SK-N-SH treated with all-trans-retinoic acid at 6 μM for 48 hours (cell line): ENCODE measurements at regions not wholly inside any gene's neighbourhood (a gene's known extent, or its start where the extent isn't known, plus 50 kb on each side); places are given as distances from the start of the nearest gene placed in this dataset.

Experiments
- ATAC-seq: fragments of 200-7000 bp; cut with Tn5 transposase; 3 replicates; pipeline ENCODE4 v1.9.1; 2020; ENCODE audit warnings: mild to moderate bottlenecking, moderate library complexity
- ARNTL ChIP-seq: fragments of 450-650 bp; formaldehyde crosslinking; IDR thresholded peaks from 2 replicates; pipeline ENCODE4 v1.5.0; 2020; ENCODE audit warnings: low read depth, mild to moderate bottlenecking, moderate library complexity, borderline replicate concordance
- BACH2 ChIP-seq: fragments of 250-450 bp; sonication (Bioruptor Pico); IDR thresholded peaks from 2 replicates; pipeline ENCODE4 v1.9.0; 2021; ENCODE audit warnings: mild to moderate bottlenecking, borderline replicate concordance
- GLIS3 ChIP-seq: fragments of 250-450 bp; sonication (Bioruptor Pico); IDR thresholded peaks from 2 replicates; pipeline ENCODE4 v1.5.0; 2020; ENCODE audit warnings: mild to moderate bottlenecking, moderate library complexity
- ISL1 ChIP-seq: fragments of 250-450 bp; sonication (Bioruptor Pico); IDR thresholded peaks from 2 replicates; pipeline ENCODE4 v2.1.2; 2022; ENCODE audit warnings: mild to moderate bottlenecking, moderate library complexity
- OSR1 ChIP-seq: fragments of 250-450 bp; sonication (Bioruptor Pico); IDR thresholded peaks from 2 replicates; pipeline ENCODE4 v1.8.0; 2022; ENCODE audit warnings: moderate library complexity, mild to moderate bottlenecking, inconsistent platforms
- PPARA ChIP-seq: fragments of 250-450 bp; sonication (Bioruptor Pico); IDR thresholded peaks from 2 replicates; pipeline ENCODE4 v1.5.0; 2020; ENCODE audit warnings: mild to moderate bottlenecking, borderline replicate concordance
- RARB ChIP-seq: fragments of 250-450 bp; sonication (Bioruptor Pico); IDR thresholded peaks from 2 replicates; pipeline ENCODE4 v1.8.0; 2021; ENCODE audit warnings: mild to moderate bottlenecking, moderate library complexity
- SNAI2 ChIP-seq: fragments of 250-450 bp; sonication (Bioruptor Pico); IDR thresholded peaks from 2 replicates; pipeline ENCODE4 v1.5.0; 2020; ENCODE audit warnings: mild to moderate bottlenecking, moderate library complexity
- TCF4 ChIP-seq: fragments of 250-450 bp; sonication (Bioruptor Pico); IDR thresholded peaks from 2 replicates; pipeline ENCODE4 v1.8.0; 2021; ENCODE audit warnings: mild to moderate bottlenecking, moderate library complexity, borderline replicate concordance
- ZC3H10 ChIP-seq: fragments of 250-450 bp; sonication (Bioruptor Pico); IDR thresholded peaks from 2 replicates; pipeline ENCODE4 v1.5.1; 2021; ENCODE audit warnings: mild to moderate bottlenecking, moderate library complexity
- ZFP3 ChIP-seq: fragments of 250-450 bp; sonication (Bioruptor Pico); IDR thresholded peaks from 2 replicates; pipeline ENCODE4 v1.5.0; 2020; ENCODE audit warnings: mild to moderate bottlenecking, moderate library complexity
- ZFP30 ChIP-seq: fragments of 450-650 bp; formaldehyde crosslinking; IDR thresholded peaks from 2 replicates; pipeline ENCODE4 v1.5.0; 2022; ENCODE audit warnings: mild to moderate bottlenecking, moderate library complexity
- ZNF565 ChIP-seq: fragments of 450-650 bp; formaldehyde crosslinking; conservative IDR thresholded peaks from 2 replicates; pipeline ENCODE4 v1.5.0; 2020; ENCODE audit warnings: low read depth, mild to moderate bottlenecking, moderate library complexity
- ZNF70 ChIP-seq: fragments of 450-650 bp; formaldehyde crosslinking; IDR thresholded peaks from 2 replicates; pipeline ENCODE4 v1.5.0; 2020; ENCODE audit warnings: mild to moderate bottlenecking, moderate library complexity
- ZNF8 ChIP-seq: fragments of 450-650 bp; formaldehyde crosslinking; IDR thresholded peaks from 2 replicates; pipeline ENCODE4 v1.5.0; 2020; ENCODE audit warnings: mild to moderate bottlenecking, moderate library complexity
- TF ChIP-seq, protein P1 (sequence below): fragments of 250-450 bp; sonication (Bioruptor Pico); IDR thresholded peaks from 2 replicates; pipeline ENCODE4 v1.5.1; 2021; ENCODE audit warnings: mild to moderate bottlenecking, moderate library complexity
- TF ChIP-seq, protein P2 (sequence below): fragments of 250-450 bp; sonication (Bioruptor Pico); IDR thresholded peaks from 2 replicates; pipeline ENCODE4 v1.5.0; 2020; ENCODE audit warnings: mild to moderate bottlenecking, moderate library complexity
- TF ChIP-seq, protein P3 (sequence below): fragments of 250-450 bp; sonication (Bioruptor Pico); IDR thresholded peaks from 2 replicates; pipeline ENCODE4 v1.8.0; 2020; ENCODE audit warnings: mild to moderate bottlenecking, moderate library complexity, borderline replicate concordance
- TF ChIP-seq, protein P4 (sequence below): fragments of 250-450 bp; sonication (Bioruptor Pico); IDR thresholded peaks from 2 replicates; pipeline ENCODE4 v1.8.0; 2021; ENCODE audit warnings: low read depth, mild to moderate bottlenecking, moderate library complexity, borderline replicate concordance
- TF ChIP-seq, protein P5 (sequence below): fragments of 250-450 bp; sonication (Bioruptor Pico); IDR thresholded peaks from 2 replicates; pipeline ENCODE4 v1.5.1; 2020; ENCODE audit warnings: low read depth, mild to moderate bottlenecking, moderate library complexity

DNA sequence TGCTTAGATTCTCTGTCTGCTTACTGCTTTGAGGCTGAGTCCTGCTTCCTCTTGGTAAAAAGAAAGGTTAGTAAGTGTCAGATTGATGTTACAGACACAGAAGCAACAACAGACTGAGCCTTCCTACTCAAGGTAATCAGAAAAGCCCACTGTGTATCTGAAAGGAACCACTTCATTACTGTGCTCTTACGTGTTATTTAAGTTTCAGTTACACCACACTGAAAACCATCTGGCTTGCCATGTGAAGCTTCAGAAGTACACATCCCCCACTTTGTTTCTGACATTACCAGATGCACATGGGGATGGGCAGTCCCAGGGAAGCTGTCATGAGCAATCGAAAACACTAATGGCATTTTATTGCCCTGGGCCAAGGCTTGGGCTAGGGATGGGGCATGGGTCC lies 1290.1 kb downstream of the AACS start:
- TF ChIP-seq, protein P1, sequence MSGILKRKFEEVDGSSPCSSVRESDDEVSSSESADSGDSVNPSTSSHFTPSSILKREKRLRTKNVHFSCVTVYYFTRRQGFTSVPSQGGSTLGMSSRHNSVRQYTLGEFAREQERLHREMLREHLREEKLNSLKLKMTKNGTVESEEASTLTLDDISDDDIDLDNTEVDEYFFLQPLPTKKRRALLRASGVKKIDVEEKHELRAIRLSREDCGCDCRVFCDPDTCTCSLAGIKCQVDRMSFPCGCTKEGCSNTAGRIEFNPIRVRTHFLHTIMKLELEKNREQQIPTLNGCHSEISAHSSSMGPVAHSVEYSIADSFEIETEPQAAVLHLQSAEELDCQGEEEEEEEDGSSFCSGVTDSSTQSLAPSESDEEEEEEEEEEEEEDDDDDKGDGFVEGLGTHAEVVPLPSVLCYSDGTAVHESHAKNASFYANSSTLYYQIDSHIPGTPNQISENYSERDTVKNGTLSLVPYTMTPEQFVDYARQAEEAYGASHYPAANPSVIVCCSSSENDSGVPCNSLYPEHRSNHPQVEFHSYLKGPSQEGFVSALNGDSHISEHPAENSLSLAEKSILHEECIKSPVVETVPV (CRISPR knock-in tag) = no peak
- TF ChIP-seq GLIS3 (CRISPR knock-in tag) (no peak), RARB (no peak), ZC3H10 (CRISPR knock-in tag) (no peak), SNAI2 (CRISPR knock-in tag) (no peak), ARNTL (no peak), BACH2 (CRISPR knock-in tag) (no peak), ZNF8 (no peak), ZFP3 (CRISPR knock-in tag) (no peak), ZFP30 (no peak), OSR1 (CRISPR knock-in tag) (no peak)
- TF ChIP-seq, protein P2, sequence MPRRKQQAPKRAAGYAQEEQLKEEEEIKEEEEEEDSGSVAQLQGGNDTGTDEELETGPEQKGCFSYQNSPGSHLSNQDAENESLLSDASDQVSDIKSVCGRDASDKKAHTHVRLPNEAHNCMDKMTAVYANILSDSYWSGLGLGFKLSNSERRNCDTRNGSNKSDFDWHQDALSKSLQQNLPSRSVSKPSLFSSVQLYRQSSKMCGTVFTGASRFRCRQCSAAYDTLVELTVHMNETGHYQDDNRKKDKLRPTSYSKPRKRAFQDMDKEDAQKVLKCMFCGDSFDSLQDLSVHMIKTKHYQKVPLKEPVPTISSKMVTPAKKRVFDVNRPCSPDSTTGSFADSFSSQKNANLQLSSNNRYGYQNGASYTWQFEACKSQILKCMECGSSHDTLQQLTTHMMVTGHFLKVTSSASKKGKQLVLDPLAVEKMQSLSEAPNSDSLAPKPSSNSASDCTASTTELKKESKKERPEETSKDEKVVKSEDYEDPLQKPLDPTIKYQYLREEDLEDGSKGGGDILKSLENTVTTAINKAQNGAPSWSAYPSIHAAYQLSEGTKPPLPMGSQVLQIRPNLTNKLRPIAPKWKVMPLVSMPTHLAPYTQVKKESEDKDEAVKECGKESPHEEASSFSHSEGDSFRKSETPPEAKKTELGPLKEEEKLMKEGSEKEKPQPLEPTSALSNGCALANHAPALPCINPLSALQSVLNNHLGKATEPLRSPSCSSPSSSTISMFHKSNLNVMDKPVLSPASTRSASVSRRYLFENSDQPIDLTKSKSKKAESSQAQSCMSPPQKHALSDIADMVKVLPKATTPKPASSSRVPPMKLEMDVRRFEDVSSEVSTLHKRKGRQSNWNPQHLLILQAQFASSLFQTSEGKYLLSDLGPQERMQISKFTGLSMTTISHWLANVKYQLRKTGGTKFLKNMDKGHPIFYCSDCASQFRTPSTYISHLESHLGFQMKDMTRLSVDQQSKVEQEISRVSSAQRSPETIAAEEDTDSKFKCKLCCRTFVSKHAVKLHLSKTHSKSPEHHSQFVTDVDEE (CRISPR knock-in tag) = no peak
- TF ChIP-seq, protein P3, sequence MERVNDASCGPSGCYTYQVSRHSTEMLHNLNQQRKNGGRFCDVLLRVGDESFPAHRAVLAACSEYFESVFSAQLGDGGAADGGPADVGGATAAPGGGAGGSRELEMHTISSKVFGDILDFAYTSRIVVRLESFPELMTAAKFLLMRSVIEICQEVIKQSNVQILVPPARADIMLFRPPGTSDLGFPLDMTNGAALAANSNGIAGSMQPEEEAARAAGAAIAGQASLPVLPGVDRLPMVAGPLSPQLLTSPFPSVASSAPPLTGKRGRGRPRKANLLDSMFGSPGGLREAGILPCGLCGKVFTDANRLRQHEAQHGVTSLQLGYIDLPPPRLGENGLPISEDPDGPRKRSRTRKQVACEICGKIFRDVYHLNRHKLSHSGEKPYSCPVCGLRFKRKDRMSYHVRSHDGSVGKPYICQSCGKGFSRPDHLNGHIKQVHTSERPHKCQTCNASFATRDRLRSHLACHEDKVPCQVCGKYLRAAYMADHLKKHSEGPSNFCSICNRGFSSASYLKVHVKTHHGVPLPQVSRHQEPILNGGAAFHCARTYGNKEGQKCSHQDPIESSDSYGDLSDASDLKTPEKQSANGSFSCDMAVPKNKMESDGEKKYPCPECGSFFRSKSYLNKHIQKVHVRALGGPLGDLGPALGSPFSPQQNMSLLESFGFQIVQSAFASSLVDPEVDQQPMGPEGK = no peak
- TF ChIP-seq, protein P4, sequence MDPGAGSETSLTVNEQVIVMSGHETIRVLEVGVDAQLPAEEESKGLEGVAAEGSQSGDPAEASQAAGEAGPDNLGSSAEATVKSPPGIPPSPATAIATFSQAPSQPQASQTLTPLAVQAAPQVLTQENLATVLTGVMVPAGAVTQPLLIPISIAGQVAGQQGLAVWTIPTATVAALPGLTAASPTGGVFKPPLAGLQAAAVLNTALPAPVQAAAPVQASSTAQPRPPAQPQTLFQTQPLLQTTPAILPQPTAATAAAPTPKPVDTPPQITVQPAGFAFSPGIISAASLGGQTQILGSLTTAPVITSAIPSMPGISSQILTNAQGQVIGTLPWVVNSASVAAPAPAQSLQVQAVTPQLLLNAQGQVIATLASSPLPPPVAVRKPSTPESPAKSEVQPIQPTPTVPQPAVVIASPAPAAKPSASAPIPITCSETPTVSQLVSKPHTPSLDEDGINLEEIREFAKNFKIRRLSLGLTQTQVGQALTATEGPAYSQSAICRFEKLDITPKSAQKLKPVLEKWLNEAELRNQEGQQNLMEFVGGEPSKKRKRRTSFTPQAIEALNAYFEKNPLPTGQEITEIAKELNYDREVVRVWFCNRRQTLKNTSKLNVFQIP (CRISPR knock-in tag) = no peak
- TF ChIP-seq, protein P5, sequence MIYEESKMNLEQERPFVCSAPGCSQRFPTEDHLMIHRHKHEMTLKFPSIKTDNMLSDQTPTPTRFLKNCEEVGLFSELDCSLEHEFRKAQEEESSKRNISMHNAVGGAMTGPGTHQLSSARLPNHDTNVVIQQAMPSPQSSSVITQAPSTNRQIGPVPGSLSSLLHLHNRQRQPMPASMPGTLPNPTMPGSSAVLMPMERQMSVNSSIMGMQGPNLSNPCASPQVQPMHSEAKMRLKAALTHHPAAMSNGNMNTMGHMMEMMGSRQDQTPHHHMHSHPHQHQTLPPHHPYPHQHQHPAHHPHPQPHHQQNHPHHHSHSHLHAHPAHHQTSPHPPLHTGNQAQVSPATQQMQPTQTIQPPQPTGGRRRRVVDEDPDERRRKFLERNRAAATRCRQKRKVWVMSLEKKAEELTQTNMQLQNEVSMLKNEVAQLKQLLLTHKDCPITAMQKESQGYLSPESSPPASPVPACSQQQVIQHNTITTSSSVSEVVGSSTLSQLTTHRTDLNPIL (CRISPR knock-in tag) = no peak
- no peak for ATAC-seq

DNA sequence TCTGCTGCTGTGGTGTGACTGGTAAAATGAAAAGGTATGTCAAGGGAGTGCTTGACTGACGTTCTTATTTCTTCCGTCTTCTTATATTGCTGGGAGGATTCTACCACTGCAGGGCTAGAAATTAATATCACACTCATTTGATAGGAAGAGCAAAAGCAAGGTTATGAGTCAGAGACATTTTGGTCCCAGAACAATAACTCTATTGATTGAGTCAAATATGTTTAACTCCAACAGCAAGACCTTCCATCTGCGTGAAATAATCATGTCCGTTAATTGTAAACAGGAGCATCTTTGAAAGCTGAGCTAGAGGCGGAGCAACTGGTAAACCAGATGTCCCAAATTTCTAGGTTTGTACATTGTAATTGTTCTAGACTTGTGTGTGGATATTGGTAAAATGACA lies 1293.6 kb downstream of the AACS start:
- TF ChIP-seq ZNF565 (CRISPR knock-in tag) = no peak
- TF ChIP-seq ZFP3 (CRISPR knock-in tag) = no peak
- TF ChIP-seq, protein P5 (CRISPR knock-in tag) = no peak
- no peak for TF ChIP-seq ZC3H10 (CRISPR knock-in tag)
- ATAC-seq = no peak

DNA sequence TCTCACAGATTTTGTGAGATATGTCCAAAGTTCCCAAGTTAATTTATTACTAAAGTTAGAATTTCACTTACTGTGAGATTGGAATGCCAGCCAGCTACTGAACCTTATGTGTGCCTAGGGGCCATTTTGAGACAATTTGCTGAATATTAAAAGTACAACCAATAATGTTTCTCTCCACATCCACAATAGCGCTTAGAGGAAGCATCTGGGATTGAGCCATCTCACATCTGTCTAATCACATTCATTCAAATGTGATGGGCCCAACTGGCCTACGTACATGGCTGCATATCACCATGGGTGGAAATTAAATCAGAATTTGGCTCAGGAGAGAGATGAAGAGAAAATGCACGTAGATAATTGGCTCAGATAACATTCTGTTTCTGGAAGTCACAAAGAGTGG lies 1294.0 kb downstream of the AACS start:
- ATAC-seq = no peak
- no peak for TF ChIP-seq ZNF565 (CRISPR knock-in tag)
- no peak for TF ChIP-seq SNAI2 (CRISPR knock-in tag)
- no peak for TF ChIP-seq ZNF8
- TF ChIP-seq ZFP3 (CRISPR knock-in tag) = no peak
- no peak for TF ChIP-seq PPARA
- TF ChIP-seq ZNF70 (CRISPR knock-in tag) = no peak
- no peak for TF ChIP-seq BACH2 (CRISPR knock-in tag)
- no peak for TF ChIP-seq TCF4
- TF ChIP-seq, protein P2 (CRISPR knock-in tag) = no peak
- no peak for TF ChIP-seq ZC3H10 (CRISPR knock-in tag)
- no peak for TF ChIP-seq ISL1 (CRISPR knock-in tag)
- TF ChIP-seq ARNTL = no peak
- TF ChIP-seq, protein P5 (CRISPR knock-in tag) = no peak
- TF ChIP-seq, protein P4 (CRISPR knock-in tag) = no peak
